ENCODE measurements at regions not wholly inside any gene's neighbourhood (a gene's known extent, or its start where the extent isn't known, plus 50 kb on each side); places are given as distances from the start of the nearest gene placed in this dataset.

DNA sequence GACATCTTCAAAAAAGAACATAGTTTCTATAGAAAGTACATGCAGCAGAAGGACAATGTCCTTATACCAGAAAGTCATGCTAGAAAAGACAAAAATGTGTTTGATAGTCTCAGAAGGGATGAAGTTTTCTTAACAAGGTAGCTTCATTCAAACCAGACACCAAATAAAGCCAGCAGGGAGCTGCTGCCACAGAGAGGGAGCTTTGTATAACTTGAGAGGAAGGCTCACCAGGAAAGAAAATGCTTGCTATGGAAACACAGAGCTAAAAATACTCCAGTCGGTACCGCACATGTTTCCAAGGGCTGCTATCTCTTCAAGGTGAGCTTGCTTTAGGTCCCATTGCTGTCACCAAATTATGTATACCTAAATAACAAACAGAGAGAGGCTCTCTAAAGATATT lies 1074.8 kb upstream of the ALCAM start:
- Histone ChIP-seq H3K27me3 (no peaks in the 10 kb centered on the region), H3K9me3 (peaks cover 0 to 10% of the 10 kb centered on the region in 2 donors), H3K27ac (no peak overlapping the region), H3K4me1 (no peaks in the 10 kb centered on the region), H3K36me3 (no peaks in the 10 kb centered on the region), H3K4me3 (no peak overlapping the region)
- intact Hi-C loops (cut with DNase I) = no loop called here
- DNase-seq (no peak), ATAC-seq (no peak)
- TF ChIP-seq, protein P1, sequence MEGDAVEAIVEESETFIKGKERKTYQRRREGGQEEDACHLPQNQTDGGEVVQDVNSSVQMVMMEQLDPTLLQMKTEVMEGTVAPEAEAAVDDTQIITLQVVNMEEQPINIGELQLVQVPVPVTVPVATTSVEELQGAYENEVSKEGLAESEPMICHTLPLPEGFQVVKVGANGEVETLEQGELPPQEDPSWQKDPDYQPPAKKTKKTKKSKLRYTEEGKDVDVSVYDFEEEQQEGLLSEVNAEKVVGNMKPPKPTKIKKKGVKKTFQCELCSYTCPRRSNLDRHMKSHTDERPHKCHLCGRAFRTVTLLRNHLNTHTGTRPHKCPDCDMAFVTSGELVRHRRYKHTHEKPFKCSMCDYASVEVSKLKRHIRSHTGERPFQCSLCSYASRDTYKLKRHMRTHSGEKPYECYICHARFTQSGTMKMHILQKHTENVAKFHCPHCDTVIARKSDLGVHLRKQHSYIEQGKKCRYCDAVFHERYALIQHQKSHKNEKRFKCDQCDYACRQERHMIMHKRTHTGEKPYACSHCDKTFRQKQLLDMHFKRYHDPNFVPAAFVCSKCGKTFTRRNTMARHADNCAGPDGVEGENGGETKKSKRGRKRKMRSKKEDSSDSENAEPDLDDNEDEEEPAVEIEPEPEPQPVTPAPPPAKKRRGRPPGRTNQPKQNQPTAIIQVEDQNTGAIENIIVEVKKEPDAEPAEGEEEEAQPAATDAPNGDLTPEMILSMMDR (IDR thresholded peaks at IDR 0.05) = no peak

DNA sequence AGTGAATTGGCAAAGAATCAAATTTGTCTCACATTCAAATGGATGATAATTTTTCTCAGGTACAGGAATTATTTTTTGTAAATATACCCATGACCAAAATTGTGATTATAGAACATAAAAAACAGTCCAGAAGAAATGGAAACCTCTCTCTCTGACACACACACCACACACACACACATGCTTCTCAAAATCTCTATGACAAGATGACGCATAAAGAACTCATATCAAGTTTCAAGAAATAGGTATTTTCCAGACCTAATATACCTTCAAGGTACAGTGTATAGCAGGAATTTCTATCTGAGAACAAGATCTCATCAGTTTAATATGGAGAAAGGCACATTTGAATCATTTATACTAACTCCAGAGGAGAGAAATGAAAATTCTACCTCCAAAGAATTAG lies 1069.1 kb upstream of the ALCAM start:
- TF ChIP-seq, protein P1 (IDR thresholded peaks at IDR 0.05) = no peak
- intact Hi-C loops (cut with DNase I) = no loop called here
- Histone ChIP-seq H3K36me3 (no peaks in the 10 kb centered on the region), H3K27me3 (no peaks in the 10 kb centered on the region), H3K27ac (no peak overlapping the region), H3K9me3 (no peaks in the 10 kb centered on the region), H3K4me1 (no peaks in the 10 kb centered on the region), H3K4me3 (no peak overlapping the region)
- DNase-seq (no peak), ATAC-seq (no peak)

DNA sequence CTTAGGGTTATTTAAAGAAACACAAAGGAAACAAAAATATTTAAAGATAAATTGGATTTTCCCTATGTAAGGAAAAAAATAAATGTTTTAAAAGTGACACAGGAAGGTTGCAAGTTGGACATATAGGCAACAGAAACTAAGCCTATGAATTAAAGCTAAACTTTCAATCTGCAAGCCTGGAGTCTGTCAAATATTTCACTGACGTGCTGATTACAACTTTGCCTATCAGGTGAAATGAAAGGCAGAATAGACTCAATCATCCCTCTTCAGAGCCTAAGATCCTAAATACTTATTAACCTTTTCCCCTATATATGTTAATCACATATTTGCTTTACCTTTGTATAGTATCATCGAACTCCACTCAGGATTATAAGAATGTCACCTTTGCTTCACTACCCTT lies 1068.0 kb upstream of the ALCAM start:
- no peak for DNase-seq
- Histone ChIP-seq H3K36me3 (no peaks in the 10 kb centered on the region), H3K27ac (no peak overlapping the region), H3K4me1 (no peaks in the 10 kb centered on the region), H3K9me3 (no peaks in the 10 kb centered on the region), H3K4me3 (no peak overlapping the region), H3K27me3 (no peaks in the 10 kb centered on the region)
- intact Hi-C loops (cut with DNase I) = no loop called here
- TF ChIP-seq, protein P1 (IDR thresholded peaks at IDR 0.05) = no peak
- ATAC-seq = no peak

DNA sequence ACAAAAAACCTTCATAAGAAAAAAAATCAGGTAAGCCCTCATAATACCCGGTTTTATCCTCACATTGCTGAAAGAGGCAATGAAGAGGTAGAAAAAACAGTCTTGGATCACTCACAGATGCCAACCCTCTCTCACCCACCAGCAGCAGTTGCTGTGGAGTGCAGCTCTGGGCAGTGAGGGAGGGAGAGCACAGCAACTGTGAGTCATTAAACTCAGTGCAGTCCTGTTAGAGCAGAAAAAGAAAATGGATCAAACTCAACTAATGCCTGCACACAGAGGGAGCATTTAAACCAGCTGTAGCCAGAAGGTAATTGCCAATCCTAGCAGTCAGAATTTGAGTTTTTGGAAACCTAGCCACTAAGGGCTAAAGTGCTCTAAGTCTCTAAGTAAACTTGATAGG lies 1050.6 kb upstream of the ALCAM start:
- intact Hi-C loops (cut with DNase I) = no loop called here
- H3K9me3 ChIP-seq = peaks cover 0 to 25% of the 10 kb centered on the region in 2 donors
- no peak overlapping the region for H3K27ac ChIP-seq
- ATAC-seq = no peak
- no peaks in the 10 kb centered on the region for H3K4me1 ChIP-seq
- no peak for DNase-seq
- no peak overlapping the region for H3K4me3 ChIP-seq
- H3K36me3 ChIP-seq = no peaks in the 10 kb centered on the region
- H3K27me3 ChIP-seq = no peaks in the 10 kb centered on the region
- TF ChIP-seq, protein P1 (IDR thresholded peaks at IDR 0.05) = no peak

DNA sequence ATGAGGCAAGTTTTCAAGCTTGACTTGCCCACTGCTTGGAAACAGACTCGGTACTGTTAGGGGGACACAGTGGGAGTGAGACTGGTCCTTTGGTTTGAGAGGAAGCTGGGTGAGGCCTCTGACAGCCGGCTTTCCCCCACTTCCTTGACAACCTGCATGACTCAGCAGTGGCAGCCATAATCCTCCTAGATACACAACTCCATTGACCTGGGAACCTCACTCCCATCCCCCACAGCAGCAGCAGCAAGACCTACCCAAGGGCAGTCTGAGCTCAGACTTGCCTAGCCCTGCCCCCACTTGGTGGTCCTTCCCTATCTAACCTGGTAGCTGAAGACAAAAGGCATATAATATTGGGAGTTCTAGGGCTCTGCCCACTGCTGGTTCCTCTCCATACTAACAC lies 1043.5 kb upstream of the ALCAM start:
- ATAC-seq = no peak
- Histone ChIP-seq H3K4me1 (no peaks in the 10 kb centered on the region), H3K36me3 (no peaks in the 10 kb centered on the region), H3K27ac (no peak overlapping the region), H3K4me3 (no peak overlapping the region), H3K27me3 (no peaks in the 10 kb centered on the region), H3K9me3 (peaks cover 0 to 34% of the 10 kb centered on the region in 2 donors)
- intact Hi-C loops (cut with DNase I) = no loop called here
- DNase-seq = no peak
- TF ChIP-seq, protein P1 (IDR thresholded peaks at IDR 0.05) = no peak

Data from left lung (tissue), 4 donors.